ENCODE measurements at regions not wholly inside any gene's neighbourhood (a gene's known extent, or its start where the extent isn't known, plus 50 kb on each side); places are given as distances from the start of the nearest gene placed in this dataset.

DNA sequence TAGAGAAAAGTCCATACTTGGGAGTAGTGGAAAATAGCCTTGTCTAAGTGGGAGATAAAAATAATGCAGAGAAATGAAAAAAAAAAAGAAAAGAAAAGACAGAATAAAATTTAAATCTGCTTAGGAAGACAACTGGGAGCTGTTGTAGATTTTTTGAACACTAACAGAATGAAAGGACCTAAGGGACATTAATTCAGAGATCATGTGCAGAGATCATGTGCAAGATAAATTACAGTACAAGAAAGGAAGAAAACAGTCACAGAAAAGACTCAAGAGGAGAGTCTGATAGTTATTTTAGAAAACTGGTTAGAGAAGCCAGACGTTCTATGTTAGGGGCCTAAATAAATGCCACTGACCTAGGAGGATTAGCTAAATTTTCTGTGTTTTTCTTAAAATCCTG lies 1226.8 kb upstream of the NUDT12 start:
- DNase-seq (ENCODE audit: low spot score), result no peak
- Histone ChIP-seq H3K27me3 (replicated peaks; ENCODE audit: insufficient read depth, low read depth, low read length, poor library complexity) (no peaks in the 10 kb centered on the region), H3K9me3 (ENCODE audit: low read depth, low read length, poor library complexity, severe bottlenecking) (peaks cover 8% of the 10 kb centered on the region), H3K4me1 (ENCODE audit: insufficient read depth, low read length, poor library complexity, severe bottlenecking) (no peaks in the 10 kb centered on the region), H3K4me3 (ENCODE audit: low read depth, low read length, poor library complexity, severe bottlenecking) (no peak overlapping the region), H3K27ac (ENCODE audit: low read depth, low read length, poor library complexity, severe bottlenecking) (no peak overlapping the region), H3K36me3 (ENCODE audit: insufficient read depth, low read length, poor library complexity, severe bottlenecking) (no peaks in the 10 kb centered on the region)
- BruUV-seq (replicated peaks), result no TSS peak
- ChIA-PET CTCF (no interaction called here), POLR2A (ENCODE audit: low non-redundant PET) (no interaction called here)
- TF ChIP-seq EZH2 (IDR thresholded peaks at IDR 0.05; ENCODE audit: borderline replicate concordance, low read depth, low read length, poor library complexity, severe bottlenecking), result no peak
- TF ChIP-seq, protein P1, sequence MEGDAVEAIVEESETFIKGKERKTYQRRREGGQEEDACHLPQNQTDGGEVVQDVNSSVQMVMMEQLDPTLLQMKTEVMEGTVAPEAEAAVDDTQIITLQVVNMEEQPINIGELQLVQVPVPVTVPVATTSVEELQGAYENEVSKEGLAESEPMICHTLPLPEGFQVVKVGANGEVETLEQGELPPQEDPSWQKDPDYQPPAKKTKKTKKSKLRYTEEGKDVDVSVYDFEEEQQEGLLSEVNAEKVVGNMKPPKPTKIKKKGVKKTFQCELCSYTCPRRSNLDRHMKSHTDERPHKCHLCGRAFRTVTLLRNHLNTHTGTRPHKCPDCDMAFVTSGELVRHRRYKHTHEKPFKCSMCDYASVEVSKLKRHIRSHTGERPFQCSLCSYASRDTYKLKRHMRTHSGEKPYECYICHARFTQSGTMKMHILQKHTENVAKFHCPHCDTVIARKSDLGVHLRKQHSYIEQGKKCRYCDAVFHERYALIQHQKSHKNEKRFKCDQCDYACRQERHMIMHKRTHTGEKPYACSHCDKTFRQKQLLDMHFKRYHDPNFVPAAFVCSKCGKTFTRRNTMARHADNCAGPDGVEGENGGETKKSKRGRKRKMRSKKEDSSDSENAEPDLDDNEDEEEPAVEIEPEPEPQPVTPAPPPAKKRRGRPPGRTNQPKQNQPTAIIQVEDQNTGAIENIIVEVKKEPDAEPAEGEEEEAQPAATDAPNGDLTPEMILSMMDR (conservative IDR thresholded peaks at IDR 0.05; ENCODE audit: low read depth, low read length), result no peak
- intact Hi-C loops (cut with micrococcal nuclease; ENCODE audit: unreplicated experiment), result no loop called here

DNA sequence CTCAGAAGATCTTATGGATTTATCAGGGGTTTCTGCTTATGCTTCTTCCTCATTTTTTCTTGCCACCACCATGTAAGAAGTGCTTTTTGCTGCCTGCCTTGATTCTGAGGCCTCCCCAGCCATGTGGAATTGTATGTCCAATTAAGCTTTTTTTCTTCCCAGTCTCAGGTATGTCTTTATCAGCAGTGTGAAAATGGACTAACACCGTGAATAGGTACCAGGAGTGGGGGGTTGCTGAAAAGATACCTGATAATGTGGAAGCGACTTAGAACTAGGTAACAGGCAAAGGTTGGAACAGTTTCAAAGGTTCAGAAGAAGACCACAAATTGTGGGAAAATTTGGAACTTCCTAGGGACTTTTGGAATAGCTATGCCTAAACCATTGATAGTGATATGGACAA lies 1222.5 kb upstream of the NUDT12 start:
- H3K36me3 ChIP-seq (ENCODE audit: insufficient read depth, low read length, poor library complexity, severe bottlenecking), result no peaks in the 10 kb centered on the region
- TF ChIP-seq, protein P1 (conservative IDR thresholded peaks at IDR 0.05; ENCODE audit: low read depth, low read length), result no peak
- POLR2A ChIA-PET (ENCODE audit: low non-redundant PET), result no interaction called here
- H3K4me3 ChIP-seq (ENCODE audit: low read depth, low read length, poor library complexity, severe bottlenecking), result no peak overlapping the region
- no peak for DNase-seq (ENCODE audit: low spot score)
- no peak overlapping the region for H3K27ac ChIP-seq (ENCODE audit: low read depth, low read length, poor library complexity, severe bottlenecking)
- CTCF ChIA-PET, result no interaction called here
- intact Hi-C loops (cut with micrococcal nuclease; ENCODE audit: unreplicated experiment), result no loop called here
- BruUV-seq (replicated peaks), result no TSS peak
- no peaks in the 10 kb centered on the region for H3K4me1 ChIP-seq (ENCODE audit: insufficient read depth, low read length, poor library complexity, severe bottlenecking)
- no peaks in the 10 kb centered on the region for H3K27me3 ChIP-seq (replicated peaks; ENCODE audit: insufficient read depth, low read depth, low read length, poor library complexity)
- H3K9me3 ChIP-seq (ENCODE audit: low read depth, low read length, poor library complexity, severe bottlenecking), result peaks cover 10% of the 10 kb centered on the region

DNA sequence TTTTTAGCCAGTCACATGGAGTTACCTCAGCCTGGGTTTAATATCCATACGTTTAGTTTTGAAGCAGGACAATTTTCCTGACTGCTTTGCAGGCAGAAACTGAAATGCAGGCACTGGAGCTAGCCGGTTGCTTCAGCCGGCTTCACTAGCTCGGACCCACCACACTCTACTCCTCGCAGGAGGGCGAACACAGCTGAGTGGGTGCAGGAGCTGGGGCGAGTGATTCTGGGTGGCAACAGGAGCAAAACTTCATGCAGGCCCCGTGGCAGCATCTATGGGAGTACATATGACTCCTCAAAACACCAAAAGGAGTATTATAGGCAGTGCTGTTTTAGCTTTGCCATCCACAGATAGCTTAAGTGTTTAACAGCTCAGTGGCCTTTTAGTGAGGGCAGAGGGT lies 1211.8 kb upstream of the NUDT12 start:
- intact Hi-C loops (cut with micrococcal nuclease; ENCODE audit: unreplicated experiment), result no loop called here
- TF ChIP-seq EZH2 (IDR thresholded peaks at IDR 0.05; ENCODE audit: borderline replicate concordance, low read depth, low read length, poor library complexity, severe bottlenecking), result no peak
- TF ChIP-seq, protein P1 (conservative IDR thresholded peaks at IDR 0.05; ENCODE audit: low read depth, low read length), result no peak
- Histone ChIP-seq H3K4me1 (ENCODE audit: insufficient read depth, low read length, poor library complexity, severe bottlenecking) (no peaks in the 10 kb centered on the region), H3K4me3 (ENCODE audit: low read depth, low read length, poor library complexity, severe bottlenecking) (no peak overlapping the region), H3K27ac (ENCODE audit: low read depth, low read length, poor library complexity, severe bottlenecking) (no peak overlapping the region), H3K27me3 (replicated peaks; ENCODE audit: insufficient read depth, low read depth, low read length, poor library complexity) (no peaks in the 10 kb centered on the region), H3K36me3 (ENCODE audit: insufficient read depth, low read length, poor library complexity, severe bottlenecking) (no peaks in the 10 kb centered on the region), H3K9me3 (ENCODE audit: low read depth, low read length, poor library complexity, severe bottlenecking) (no peaks in the 10 kb centered on the region)
- no TSS peak for BruUV-seq (replicated peaks)
- POLR2A ChIA-PET (ENCODE audit: low non-redundant PET), result no interaction called here
- DNase-seq (ENCODE audit: low spot score), result no peak
- CTCF ChIA-PET, result no interaction called here

Measured in A673 (cell line).